GM12878 (cell line): ENCODE measurements at regions not wholly inside any gene's neighbourhood (a gene's known extent, or its start where the extent isn't known, plus 50 kb on each side); places are given as distances from the start of the nearest gene placed in this dataset.

Experiments used
- BCL3 ChIP-seq: IDR thresholded peaks from 2 replicates; pipeline ENCODE4 v1.6.1; 2011; ENCODE audit warnings: borderline replicate concordance, low read depth, mild to moderate bottlenecking, moderate library complexity, low read length; ENCODE audit not compliant: insufficient read depth, poor library complexity, severe bottlenecking
- CBFB ChIP-seq: IDR thresholded peaks from 2 replicates; pipeline ENCODE4 v1.6.1; 2016; ENCODE audit warnings: antibody characterized with exemption, low read depth
- CBX3 ChIP-seq: fragments of 200-600 bp; sonication (generic); IDR thresholded peaks from 2 replicates; pipeline ENCODE4 v1.6.1; 2016; ENCODE audit warnings: low read depth, borderline replicate concordance
- CBX5 ChIP-seq: sonication (generic); IDR thresholded peaks from 2 replicates; pipeline ENCODE4 v1.6.1; 2016; ENCODE audit warnings: low read depth, moderate library complexity, mild to moderate bottlenecking, inconsistent platforms
- CHD2 ChIP-seq: IDR thresholded peaks from 2 replicates; pipeline ENCODE4 v1.6.1; 2011; ENCODE audit warnings: low read depth, low read length, improper control_type of control experiment, borderline replicate concordance
- CHD4 ChIP-seq: fragments of 200-600 bp; sonication (generic); IDR thresholded peaks from 2 replicates; pipeline ENCODE4 v1.6.1; 2016; ENCODE audit warnings: mild to moderate bottlenecking
- EGR1 ChIP-seq, 2 experiments: IDR thresholded peaks; 1 replicate in 1 of 2; 2 replicates in 1 of 2; pipeline ENCODE4 v1.6.1; 2011 to 2012; ENCODE audit warnings: low read depth in 2 of 2, low read length in 2 of 2, borderline replicate concordance in 1 of 2, mild to moderate bottlenecking in 1 of 2, moderate library complexity in 1 of 2
- ESRRA ChIP-seq: IDR thresholded peaks from 2 replicates; pipeline ENCODE4 v1.6.1; 2012; ENCODE audit warnings: mild to moderate bottlenecking, low read length, improper control_type of control experiment
- FOXM1 ChIP-seq: IDR thresholded peaks from 2 replicates; pipeline ENCODE4 v1.6.1; 2012; ENCODE audit warnings: low read depth, mild to moderate bottlenecking, inconsistent platforms, low read length, moderate library complexity
- HDAC2 ChIP-seq: fragments of 200-600 bp; sonication (generic); IDR thresholded peaks from 2 replicates; pipeline ENCODE4 v1.6.1; 2017
- IKZF1 ChIP-seq: fragments of 450-650 bp; conservative IDR thresholded peaks from 2 replicates; pipeline ENCODE4 v1.6.1; 2017; ENCODE audit warnings: antibody characterized with exemption, mild to moderate bottlenecking
- MLLT1 ChIP-seq: fragments of 450-650 bp; IDR thresholded peaks from 2 replicates; pipeline ENCODE4 v1.6.1; 2016; ENCODE audit warnings: mild to moderate bottlenecking
- MTA2 ChIP-seq: fragments of 450-650 bp; IDR thresholded peaks from 2 replicates; pipeline ENCODE4 v1.6.1; 2016; ENCODE audit warnings: low read depth, mild to moderate bottlenecking, moderate library complexity
- MXI1 ChIP-seq: fragments of 150-350 bp; IDR thresholded peaks from 2 replicates; pipeline ENCODE4 v1.6.1; 2011; ENCODE audit warnings: low read depth, mild to moderate bottlenecking, inconsistent platforms, low read length, improper control_type of control experiment
- NBN ChIP-seq: fragments of 450-650 bp; IDR thresholded peaks from 2 replicates; pipeline ENCODE4 v1.6.1; 2016
- NFIC ChIP-seq: IDR thresholded peaks from 2 replicates; pipeline ENCODE4 v1.6.1; 2012; ENCODE audit warnings: low read depth, mild to moderate bottlenecking, inconsistent platforms, low read length, moderate library complexity
- NR2F1 ChIP-seq: fragments of 450-650 bp; conservative IDR thresholded peaks from 2 replicates; pipeline ENCODE4 v1.6.1; 2017; ENCODE audit warnings: mild to moderate bottlenecking
- PML ChIP-seq: IDR thresholded peaks from 2 replicates; pipeline ENCODE4 v1.6.1; 2012; ENCODE audit warnings: low read length, inconsistent platforms
- RAD21 ChIP-seq: IDR thresholded peaks from 2 replicates; pipeline ENCODE4 v1.6.1; 2011; ENCODE audit warnings: mild to moderate bottlenecking, low read depth, low read length, moderate library complexity; ENCODE audit not compliant: insufficient read depth
- RAD51 ChIP-seq: fragments of 450-650 bp; IDR thresholded peaks from 2 replicates; pipeline ENCODE4 v1.6.1; 2016; ENCODE audit warnings: moderate library complexity, mild to moderate bottlenecking, inconsistent platforms
- SIN3A ChIP-seq: IDR thresholded peaks from 2 replicates; pipeline ENCODE4 v1.6.1; 2012; ENCODE audit warnings: low read depth, low read length, improper control_type of control experiment
- SPI1 ChIP-seq: IDR thresholded peaks from 2 replicates; pipeline ENCODE4 v1.6.1; 2011; ENCODE audit warnings: low read depth, mild to moderate bottlenecking, low read length, moderate library complexity, borderline replicate concordance; ENCODE audit not compliant: insufficient read depth
- SRF ChIP-seq, 2 experiments: IDR thresholded peaks; 2 replicates each; pipeline ENCODE4 v1.6.1; 2011; ENCODE audit warnings: low read depth in 2 of 2, low read length in 2 of 2, mild to moderate bottlenecking in 1 of 2, moderate library complexity in 1 of 2
- SUPT20H ChIP-seq: IDR thresholded peaks from 2 replicates; pipeline ENCODE4 v1.6.1; 2011; ENCODE audit warnings: low read depth, mild to moderate bottlenecking, low read length, moderate library complexity, borderline replicate concordance; ENCODE audit not compliant: control insufficient read depth
- TAF1 ChIP-seq: IDR thresholded peaks from 2 replicates; pipeline ENCODE4 v1.6.1; 2011; ENCODE audit warnings: mild to moderate bottlenecking, low read depth, low read length, borderline replicate concordance
- YY1 ChIP-seq: IDR thresholded peaks from 2 replicates; pipeline ENCODE4 v1.6.1; 2011; ENCODE audit warnings: low read depth, mild to moderate bottlenecking, low read length
- ZBTB40 ChIP-seq: fragments of 450-650 bp; IDR thresholded peaks from 2 replicates; pipeline ENCODE4 v1.6.1; 2016; ENCODE audit warnings: mild to moderate bottlenecking, moderate library complexity, borderline replicate concordance
- ZNF207 ChIP-seq: fragments of 450-650 bp; IDR thresholded peaks from 2 replicates; pipeline ENCODE4 v1.6.1; 2014; ENCODE audit warnings: antibody characterized with exemption, mild to moderate bottlenecking, borderline replicate concordance
- ZNF622 ChIP-seq: fragments of 450-650 bp; IDR thresholded peaks from 2 replicates; pipeline ENCODE4 v1.6.1; 2017; ENCODE audit warnings: mild to moderate bottlenecking, inconsistent platforms

- TF ChIP-seq BCL3 (no peak), CBX5 (no peak), ZNF622 (no peak), SUPT20H (no peak), SRF (IDR thresholded peaks at IDR 0.05; ENCODE audit: low read depth in 2 of 2, low read length in 2 of 2) (no peak), ZBTB40 (no peak), NFIC (no peak), MXI1 (no peak), IKZF1 (peak; percentile 78), RAD51 (no peak), CHD4 (no peak), MLLT1 (no peak), TAF1 (no peak), CBFB (no peak), CBX3 (no peak), FOXM1 (no peak), PML (no peak), SPI1 (no peak), NR2F1 (peak; percentile 92), CHD2 (no peak), SIN3A (no peak), YY1 (no peak), ESRRA (peak; percentile 88; the same call in 1 of the 2 replicates), ZNF207 (no peak), HDAC2 (no peak), RAD21 (no peak), NBN (0 out of 2 replicates have a peak, but pooled peaks have one; percentile 24), EGR1 (IDR thresholded peaks at IDR 0.05; ENCODE audit: borderline replicate concordance in 1 of 2, low read depth in 2 of 2, low read length in 2 of 2) (no peak), MTA2 (peak; percentile 93)
These were observed 221.6 kb downstream of the DMRT2 start (continued) for GRCh38 chr9:1271786-1272185.
